ENCODE measurements at regions not wholly inside any gene's neighbourhood (a gene's known extent, or its start where the extent isn't known, plus 50 kb on each side); places are given as distances from the start of the nearest gene placed in this dataset.

DNA sequence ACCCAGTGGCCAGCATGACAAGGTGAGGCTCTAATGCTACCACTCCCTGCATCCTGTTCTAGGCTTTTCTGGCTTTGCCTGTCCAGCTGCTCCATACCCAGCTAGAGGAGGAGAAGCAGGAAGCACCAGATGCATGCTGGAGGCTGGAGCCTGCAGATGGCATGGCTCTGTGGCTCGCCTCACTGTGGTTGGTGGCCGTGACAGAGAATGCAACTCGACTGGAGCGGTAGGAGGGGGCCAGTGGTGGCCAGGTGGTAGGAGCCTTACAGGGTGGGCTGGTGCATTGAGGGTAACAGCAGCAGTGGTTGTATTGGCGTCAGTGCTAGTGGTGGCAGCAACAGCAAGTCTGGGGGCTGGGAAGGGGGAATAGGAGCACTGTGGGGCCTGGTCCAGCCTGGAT is 128.6 kb downstream of the ZNF248 start:
- TF ChIP-seq POLR2A (IDR thresholded peaks at IDR 0.05) = no peak
- TF ChIP-seq, protein P1, sequence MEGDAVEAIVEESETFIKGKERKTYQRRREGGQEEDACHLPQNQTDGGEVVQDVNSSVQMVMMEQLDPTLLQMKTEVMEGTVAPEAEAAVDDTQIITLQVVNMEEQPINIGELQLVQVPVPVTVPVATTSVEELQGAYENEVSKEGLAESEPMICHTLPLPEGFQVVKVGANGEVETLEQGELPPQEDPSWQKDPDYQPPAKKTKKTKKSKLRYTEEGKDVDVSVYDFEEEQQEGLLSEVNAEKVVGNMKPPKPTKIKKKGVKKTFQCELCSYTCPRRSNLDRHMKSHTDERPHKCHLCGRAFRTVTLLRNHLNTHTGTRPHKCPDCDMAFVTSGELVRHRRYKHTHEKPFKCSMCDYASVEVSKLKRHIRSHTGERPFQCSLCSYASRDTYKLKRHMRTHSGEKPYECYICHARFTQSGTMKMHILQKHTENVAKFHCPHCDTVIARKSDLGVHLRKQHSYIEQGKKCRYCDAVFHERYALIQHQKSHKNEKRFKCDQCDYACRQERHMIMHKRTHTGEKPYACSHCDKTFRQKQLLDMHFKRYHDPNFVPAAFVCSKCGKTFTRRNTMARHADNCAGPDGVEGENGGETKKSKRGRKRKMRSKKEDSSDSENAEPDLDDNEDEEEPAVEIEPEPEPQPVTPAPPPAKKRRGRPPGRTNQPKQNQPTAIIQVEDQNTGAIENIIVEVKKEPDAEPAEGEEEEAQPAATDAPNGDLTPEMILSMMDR (IDR thresholded peaks at IDR 0.05) = no peak
